Activated T-cell treated with anti-CD3 and anti-CD28 coated beads, Interleukin-2, amount 50 U/mL, for 48 hours (primary cell): ENCODE measurements at regions not wholly inside any gene's neighbourhood (a gene's known extent, or its start where the extent isn't known, plus 50 kb on each side); places are given as distances from the start of the nearest gene placed in this dataset.
A peak's percentile ranks its signal among the peaks of the same experiment; 100 is the strongest.
"Not testable (repeated sequence)": the region's sequence is repeated elsewhere in the genome, so short reads cannot be mapped to it uniquely, and the experiment has no call there.

Experiments used
- DNase-seq, 2 experiments: peaks; one replicate each; pipeline ENCODE4 v3.0.0-alpha.2; 2020

DNA sequence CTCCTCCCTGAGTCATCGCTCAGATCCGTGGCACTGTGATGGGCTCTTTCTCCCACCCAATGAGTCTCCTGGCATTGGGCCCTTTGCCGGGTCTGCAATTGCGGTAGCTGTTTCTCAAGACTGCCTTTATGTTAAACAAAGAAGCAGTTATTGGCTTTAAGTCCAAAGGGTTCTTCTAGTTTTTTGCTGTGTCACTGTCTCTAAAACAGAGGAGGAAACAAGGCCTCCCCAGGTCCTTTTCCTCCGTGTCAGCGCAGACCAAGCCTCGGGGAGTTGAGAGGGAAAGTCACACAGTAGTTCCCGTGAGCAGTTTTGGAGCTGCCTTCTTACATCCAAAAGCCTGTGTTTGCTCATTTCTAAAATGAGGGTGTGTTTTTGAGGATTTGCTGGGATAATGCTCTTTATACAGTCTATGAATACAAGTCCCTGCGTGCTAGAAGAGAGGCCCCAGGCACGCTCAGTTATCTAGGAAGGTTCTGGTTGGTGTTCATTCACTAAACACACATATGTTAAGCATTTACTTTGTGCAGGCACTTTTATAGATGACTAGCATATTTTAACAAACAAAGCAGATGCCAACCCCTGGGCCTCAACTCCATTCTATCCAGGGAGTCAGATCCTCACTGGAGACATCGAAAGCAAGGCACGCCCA lies 126.0 kb upstream of the PZP start:
- no peak for DNase-seq

- no peak for DNase-seq
These were observed 125.0 kb upstream of the PZP start for GRCh38 chr12:9333161-9333560.

GRCh38 chr12:9332564-9332963 lies 124.4 kb upstream of the PZP start:
- DNase-seq: no peak

DNA sequence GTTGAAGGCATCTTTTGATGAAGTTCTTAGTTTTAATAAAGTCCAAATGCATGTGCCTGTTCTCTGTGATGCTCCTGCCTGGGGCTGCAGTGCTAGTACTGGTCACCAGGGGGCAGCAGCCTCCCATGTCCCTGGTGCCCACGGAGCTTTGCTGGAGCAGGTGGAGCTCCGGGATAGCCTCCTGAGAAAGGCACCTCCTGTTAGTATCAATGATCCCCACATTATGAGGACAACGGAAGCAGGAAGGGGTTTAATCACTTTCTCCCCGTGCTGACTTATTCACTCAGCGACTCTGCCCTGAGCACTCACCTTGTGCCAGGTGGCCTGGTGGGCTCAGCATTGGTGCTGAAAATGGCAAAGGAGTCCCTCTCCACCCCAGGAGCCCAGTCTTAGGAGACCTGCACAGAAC lies 123.0 kb upstream of the PZP start:
- DNase-seq: peak; percentile 82 to 86

GRCh38 chr12:9329019-9329418 lies 120.8 kb upstream of the PZP start:
- no peak for DNase-seq

DNA sequence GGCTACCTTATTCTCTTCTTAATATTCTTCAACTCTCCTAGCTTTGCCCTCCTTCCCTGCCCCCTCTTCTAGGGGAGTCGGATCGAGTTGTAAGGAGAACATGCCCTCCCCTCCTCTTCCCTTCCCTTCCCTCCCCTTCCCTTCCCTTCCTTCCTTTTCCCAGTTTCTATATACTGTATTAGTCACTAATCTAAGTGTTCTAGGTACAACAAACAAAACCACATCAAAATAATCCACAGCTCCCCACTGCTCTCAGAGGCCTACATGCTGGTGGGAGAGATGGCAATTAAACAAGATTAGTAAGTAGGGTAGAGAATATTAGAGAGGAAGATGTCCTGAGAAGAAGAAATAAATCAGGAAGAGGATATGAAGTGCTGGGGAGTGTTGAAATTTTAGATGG lies 119.9 kb upstream of the PZP start:
- no peak for DNase-seq

GRCh38 chr12:9327320-9327719 lies 119.1 kb upstream of the PZP start:
- DNase-seq: no peak

DNA sequence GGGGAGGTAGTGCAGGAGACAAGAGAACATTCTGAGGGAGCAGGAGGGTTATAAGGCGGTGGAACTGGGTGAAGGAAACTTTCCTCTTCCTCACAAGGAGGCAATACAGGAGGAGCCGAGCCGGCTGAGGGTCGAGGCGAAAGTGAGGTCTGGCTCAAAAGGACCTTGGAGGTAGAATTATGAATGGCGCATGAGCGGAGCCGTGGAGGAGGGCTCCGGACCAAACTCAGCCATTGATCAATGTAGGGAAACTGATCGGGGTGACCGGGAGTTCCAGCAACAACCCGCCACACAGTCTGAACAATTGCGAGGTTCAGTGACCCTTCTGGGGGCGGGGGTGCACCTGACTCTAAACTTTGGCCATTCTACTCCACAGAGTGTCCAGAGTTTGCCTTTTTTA lies 118.7 kb upstream of the PZP start:
- DNase-seq: not testable (repeated sequence)

- DNase-seq: no peak
These were observed 117.9 kb upstream of the PZP start for GRCh38 chr12:9326085-9326484.

GRCh38 chr12:9325471-9325870 lies 117.3 kb upstream of the PZP start:
- no peak for DNase-seq

DNA sequence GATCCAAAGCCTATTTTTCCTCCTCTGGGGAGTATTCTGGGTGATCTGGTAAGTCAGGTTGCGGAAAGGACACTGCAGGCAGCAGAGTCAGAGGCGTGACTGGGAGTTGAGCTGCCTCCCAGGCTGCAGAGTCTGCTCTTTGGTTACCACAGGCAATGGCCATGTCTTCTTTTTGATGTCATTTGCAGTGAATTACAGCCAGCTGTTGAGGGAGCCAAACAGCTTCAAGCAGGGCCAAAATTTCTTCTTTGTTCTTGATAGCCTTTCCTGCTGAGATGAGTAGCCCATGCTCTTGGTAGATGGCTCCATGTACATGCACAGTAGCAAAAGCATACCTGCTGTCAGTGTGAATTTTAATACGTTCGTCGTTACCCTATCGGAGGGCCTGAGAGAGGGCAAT lies 116.6 kb upstream of the PZP start:
- DNase-seq: no peak

DNA sequence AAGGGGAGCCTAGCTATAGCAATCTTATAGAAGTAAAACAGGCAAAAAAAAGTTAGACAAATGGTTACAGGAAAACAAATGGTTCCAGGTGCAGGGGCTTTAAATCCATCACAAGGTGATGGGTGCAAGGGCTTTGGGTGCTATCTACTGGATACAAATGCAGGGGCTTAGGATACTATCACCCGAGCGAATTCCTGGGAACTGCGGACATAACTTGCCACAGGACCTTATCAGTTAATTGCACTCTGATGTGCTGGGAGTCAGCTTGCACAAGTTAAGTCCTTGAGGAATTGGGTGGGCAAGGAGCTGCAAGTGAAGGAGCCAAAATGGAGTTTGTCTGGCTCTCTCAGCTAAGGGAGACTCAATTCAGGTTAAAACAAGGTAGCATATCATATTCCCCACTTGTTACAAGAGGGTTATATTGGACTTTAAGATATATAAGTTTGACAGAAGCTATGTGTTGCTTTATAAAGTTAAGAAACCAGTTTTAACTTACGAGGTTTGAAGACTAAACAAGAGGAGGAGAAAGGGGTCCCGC lies 115.0 kb upstream of the PZP start:
- DNase-seq: no peak

DNA sequence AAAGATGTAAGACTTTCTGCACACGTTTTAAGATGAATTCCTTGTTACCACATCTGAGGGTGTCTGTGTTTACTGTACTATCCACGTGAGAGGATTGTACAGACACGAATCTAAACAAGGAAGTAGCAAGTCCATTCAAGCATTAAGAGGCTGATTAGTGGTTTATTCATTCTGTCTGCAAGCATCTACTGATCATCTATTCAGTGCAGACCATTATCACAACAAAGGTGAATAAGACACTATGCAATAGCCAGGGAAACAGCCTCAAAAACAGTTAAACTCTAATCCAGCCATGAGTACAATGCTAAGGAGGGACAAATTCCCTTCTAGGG lies 111.6 kb upstream of the PZP start:
- no peak for DNase-seq

DNA sequence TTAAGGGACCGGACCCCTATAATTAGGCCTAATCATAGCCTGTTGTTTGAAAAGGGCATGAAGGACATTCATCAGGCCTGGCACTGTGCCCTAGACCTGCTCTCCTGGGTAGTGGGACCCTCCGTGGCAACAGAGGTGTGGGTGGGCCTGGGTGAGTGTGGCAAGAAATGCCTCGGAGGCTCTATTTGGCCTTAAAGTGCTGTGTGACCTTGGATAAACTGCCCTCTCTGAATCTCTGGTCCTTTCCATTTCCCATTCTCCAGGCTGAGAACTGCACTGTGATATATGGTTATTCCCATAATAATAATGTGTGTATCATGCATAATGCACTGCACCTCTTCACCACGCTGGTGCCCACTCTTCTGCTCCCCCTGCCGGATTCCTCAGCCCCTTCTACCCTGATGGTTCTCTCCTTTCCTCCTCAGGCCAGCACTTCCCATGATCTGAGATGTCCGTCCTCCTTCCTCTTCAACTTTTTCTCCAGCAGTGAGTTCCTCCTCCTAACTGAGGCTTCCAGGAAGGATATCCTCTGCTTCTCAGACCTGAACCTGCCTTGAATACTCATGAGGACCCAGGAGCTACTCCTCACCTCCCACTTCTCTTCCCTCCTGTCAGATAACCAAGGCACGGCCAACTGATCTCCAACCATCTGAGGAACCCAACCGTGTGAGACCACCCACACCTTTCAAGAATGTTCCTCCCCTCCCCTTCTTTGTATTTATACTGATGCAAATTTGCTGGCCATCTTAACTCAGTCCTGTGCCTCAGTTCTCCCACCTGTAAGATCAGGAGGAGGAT lies 111.0 kb upstream of the PZP start:
- DNase-seq: no peak

- DNase-seq: not testable (repeated sequence)
These were observed 105.3 kb upstream of the PZP start for GRCh38 chr12:9313479-9313878.

DNA sequence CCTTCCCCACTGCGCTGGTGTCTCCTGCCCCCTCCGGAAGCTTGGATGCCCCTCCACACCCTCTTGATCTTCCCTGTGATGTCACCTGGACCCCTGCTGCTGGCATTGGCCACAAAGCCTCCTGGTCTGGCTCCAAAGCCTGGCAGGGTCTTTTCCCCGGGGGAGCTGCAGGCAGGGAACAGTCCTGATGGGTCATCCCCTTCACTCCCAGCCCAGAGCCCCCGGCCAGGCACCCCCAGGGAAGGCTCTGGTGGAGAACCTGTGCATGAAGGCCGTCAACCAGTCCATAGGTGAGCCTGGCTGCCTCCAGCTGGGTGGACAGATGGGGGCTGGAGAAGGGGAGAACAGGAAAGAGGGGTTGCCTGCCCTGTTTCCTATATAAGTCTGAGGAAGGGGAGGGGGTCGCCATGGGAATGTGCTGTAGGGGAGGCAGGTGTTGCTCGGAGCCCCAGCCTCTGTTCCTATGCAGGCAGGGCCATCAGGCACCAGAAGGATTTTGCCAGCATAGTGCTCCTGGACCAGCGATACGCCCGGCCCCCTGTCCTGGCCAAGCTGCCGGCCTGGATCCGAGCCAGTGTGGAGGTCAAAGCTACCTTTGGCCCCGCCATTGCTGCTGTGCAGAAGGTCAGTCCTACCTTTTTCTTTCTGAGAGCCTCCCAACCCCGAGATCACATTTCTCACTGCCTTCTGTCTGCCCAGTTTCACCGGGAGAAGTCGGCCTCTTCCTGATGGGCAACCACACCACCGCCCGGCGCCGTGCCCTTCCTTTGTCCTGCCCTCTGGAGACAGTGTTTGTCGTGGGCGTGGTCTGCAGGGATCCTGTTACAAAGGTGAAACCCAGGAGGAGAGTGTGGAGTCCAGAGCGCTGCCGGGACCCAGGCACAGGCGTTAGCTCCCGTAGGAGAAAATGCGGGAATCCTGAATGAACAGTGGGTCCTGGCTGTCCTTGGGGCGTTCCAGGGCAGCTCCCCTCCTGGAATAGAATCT lies 104.5 kb upstream of the PZP start:
- not testable (repeated sequence) for DNase-seq

- not testable (repeated sequence) for DNase-seq
These were observed 103.3 kb upstream of the PZP start for GRCh38 chr12:9311454-9311853.

DNA sequence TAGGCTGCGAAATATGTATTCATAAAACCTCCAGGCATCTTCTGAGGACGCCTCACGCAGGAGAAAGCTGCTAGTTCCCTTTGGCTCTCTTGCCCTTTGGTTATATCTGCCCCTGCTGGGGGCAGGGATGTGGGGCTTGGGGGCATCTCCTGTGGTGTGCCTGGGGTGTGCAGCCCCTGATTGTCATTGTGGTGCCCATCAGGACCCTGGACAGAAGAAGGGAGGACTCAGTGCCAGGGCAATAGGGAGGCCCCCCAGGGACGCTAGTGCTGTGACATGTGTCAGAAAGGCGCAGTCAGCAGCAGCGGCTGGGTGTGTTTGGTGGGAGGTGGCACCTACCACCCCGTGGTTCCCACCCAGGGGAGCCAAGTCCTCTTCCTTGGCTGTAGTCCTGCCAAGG lies 102.5 kb upstream of the PZP start:
- not testable (repeated sequence) for DNase-seq

- not testable (repeated sequence) for DNase-seq
These were observed 101.6 kb upstream of the PZP start for GRCh38 chr12:9309749-9310148.

- not testable (repeated sequence) for DNase-seq
These were observed 100.5 kb upstream of the PZP start for GRCh38 chr12:9308745-9309144.

- not testable (repeated sequence) for DNase-seq
These were observed 100.0 kb upstream of the PZP start for GRCh38 chr12:9308163-9308562.

- DNase-seq: not testable (repeated sequence)
These were observed 99.1 kb upstream of the PZP start for GRCh38 chr12:9307255-9307654.

GRCh38 chr12:9306004-9306403 lies 97.8 kb upstream of the PZP start:
- not testable (repeated sequence) for DNase-seq
